ENCODE measurements at regions not wholly inside any gene's neighbourhood (a gene's known extent, or its start where the extent isn't known, plus 50 kb on each side); places are given as distances from the start of the nearest gene placed in this dataset.

DNA sequence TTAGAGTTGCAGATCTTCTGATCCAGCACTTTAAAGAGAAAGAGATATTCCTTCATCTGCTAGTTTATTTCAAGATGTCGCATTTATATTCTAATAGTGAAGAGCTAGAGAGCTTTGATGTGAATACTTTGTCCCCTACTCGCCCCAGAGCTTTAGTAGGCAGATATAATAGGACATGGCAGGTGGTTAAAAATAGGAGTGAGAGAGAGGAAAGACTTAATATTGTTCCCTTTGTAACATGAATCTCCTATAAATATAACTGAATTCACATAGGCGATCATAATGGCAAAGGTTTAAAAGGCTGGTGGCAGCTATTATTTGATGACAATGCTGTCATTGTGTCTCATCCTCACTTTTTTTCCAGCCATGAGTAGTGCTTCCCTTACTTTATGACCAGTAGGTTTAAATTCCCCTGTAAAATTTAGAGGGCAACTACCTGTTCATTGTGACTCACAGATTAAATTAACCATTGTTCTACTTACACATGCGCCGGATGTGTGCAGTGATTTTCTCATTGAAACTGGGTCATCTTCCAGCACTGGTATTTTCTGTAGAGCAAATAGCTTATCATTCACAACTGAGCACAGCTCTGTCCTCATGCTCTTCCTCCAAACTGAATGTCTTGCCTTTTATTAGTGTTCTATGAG, 906.7 kb upstream of the CELF2 start:
- Histone ChIP-seq H3K4me1 (ENCODE audit: control insufficient read depth, insufficient read depth, low read length) (no peaks in the 10 kb centered on the region), H3K27ac (ENCODE audit: low read length) (no peak overlapping the region), H3K9me3 (ENCODE audit: control insufficient read depth, low read length) (no peaks in the 10 kb centered on the region), H3K27me3 (ENCODE audit: control insufficient read depth, insufficient read depth) (no peaks in the 10 kb centered on the region), H3K4me3 (ENCODE audit: low read length) (no peak overlapping the region)
- intact Hi-C loops (cut with DNase I) = no loop called here
- WGBS = 65% methylated on average over 5 of the region's 5 CpGs
- no peak for ATAC-seq
- DNase-seq = no peak

DNA sequence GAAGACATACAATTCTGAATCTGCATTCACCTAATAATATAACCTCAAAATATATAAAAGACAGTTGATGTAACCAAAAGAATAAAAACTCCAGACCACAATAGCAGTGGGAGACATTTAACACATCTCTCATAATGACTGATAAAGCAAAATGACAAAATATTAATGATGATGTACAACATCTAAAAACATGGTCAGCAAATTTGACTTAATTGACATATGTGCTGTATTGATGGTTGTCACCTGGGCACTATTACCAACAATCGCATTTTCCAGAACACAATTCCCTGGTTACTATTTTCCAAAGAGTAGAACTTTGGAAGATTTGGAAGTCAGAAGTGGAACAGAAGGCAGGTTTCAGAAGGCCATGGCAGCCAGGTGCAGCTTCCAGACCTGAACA, 899.5 kb upstream of the CELF2 start:
- no peak overlapping the region for H3K4me3 ChIP-seq (ENCODE audit: low read length)
- WGBS = 94% methylated on average over 1 of the region's 1 CpG

DNA sequence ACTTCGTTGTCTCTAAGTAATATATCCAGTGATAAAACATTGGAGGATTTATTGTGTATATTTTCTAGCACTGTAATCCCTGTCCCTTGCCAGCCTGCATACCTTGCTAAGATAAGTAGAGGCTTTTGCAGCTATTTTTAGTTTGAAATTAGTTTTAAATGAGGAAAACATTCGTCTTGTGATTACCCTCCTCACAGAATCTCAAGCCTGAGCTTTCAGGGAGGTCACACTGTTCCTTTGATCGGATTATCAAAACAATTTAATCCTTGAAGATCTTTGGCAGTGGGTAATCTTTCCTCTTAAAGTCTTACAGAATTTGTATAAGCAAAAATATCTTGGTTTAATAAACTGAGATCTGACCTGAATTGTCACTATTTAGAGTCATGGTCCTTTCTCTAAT, 897.0 kb upstream of the CELF2 start:
- ATAC-seq (no peak), DNase-seq (no peak)
- no peak overlapping the region for H3K27ac ChIP-seq (ENCODE audit: low read length)

More for the DNA sequence above, 899.5 kb upstream of the CELF2 start:
- DNase-seq = no peak
- no peak for ATAC-seq
- Histone ChIP-seq H3K9me3 (ENCODE audit: control insufficient read depth, low read length) (no peaks in the 10 kb centered on the region), H3K4me1 (ENCODE audit: control insufficient read depth, insufficient read depth, low read length) (no peaks in the 10 kb centered on the region), H3K27ac (ENCODE audit: low read length) (no peak overlapping the region), H3K27me3 (ENCODE audit: control insufficient read depth, insufficient read depth) (no peaks in the 10 kb centered on the region)
- intact Hi-C loops (cut with DNase I) = no loop called here

DNA sequence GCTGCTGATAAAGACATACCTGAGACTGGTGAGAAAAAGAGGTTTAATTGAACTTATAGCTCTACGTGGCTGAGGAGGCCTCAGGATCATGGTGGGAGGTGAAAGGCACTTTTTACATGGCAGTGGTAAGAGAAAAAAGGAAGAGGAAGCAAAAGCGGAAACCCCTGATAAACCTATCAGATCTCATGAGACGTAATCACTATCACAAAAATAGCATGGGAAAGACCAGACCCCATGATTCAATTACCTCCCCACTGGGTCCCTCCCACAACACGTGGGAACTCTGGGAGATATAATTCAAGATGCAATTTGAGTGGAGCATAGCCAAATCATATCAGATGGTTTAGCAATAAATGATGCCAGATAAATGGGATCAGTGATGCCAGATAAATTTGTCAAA, 892.0 kb upstream of the CELF2 start:
- no peaks in the 10 kb centered on the region for H3K27me3 ChIP-seq (ENCODE audit: control insufficient read depth, insufficient read depth)
- H3K27ac ChIP-seq (ENCODE audit: low read length) = no peak overlapping the region
- no peak for ATAC-seq
- no peaks in the 10 kb centered on the region for H3K4me1 ChIP-seq (ENCODE audit: control insufficient read depth, insufficient read depth, low read length)
- no peak overlapping the region for H3K4me3 ChIP-seq (ENCODE audit: low read length)
- WGBS = 57% methylated on average over 4 of the region's 4 CpGs
- intact Hi-C loops (cut with DNase I) = no loop called here
- DNase-seq = no peak
- no peaks in the 10 kb centered on the region for H3K9me3 ChIP-seq (ENCODE audit: control insufficient read depth, low read length)

More for the DNA sequence above, 897.0 kb upstream of the CELF2 start:
- H3K4me1 ChIP-seq (ENCODE audit: control insufficient read depth, insufficient read depth, low read length) = no peaks in the 10 kb centered on the region
- intact Hi-C loops (cut with DNase I) = no loop called here
- H3K27me3 ChIP-seq (ENCODE audit: control insufficient read depth, insufficient read depth) = no peaks in the 10 kb centered on the region
- H3K4me3 ChIP-seq (ENCODE audit: low read length) = no peak overlapping the region
- 33% methylated on average over 3 of the region's 3 CpGs for WGBS
- H3K9me3 ChIP-seq (ENCODE audit: control insufficient read depth, low read length) = no peaks in the 10 kb centered on the region

DNA sequence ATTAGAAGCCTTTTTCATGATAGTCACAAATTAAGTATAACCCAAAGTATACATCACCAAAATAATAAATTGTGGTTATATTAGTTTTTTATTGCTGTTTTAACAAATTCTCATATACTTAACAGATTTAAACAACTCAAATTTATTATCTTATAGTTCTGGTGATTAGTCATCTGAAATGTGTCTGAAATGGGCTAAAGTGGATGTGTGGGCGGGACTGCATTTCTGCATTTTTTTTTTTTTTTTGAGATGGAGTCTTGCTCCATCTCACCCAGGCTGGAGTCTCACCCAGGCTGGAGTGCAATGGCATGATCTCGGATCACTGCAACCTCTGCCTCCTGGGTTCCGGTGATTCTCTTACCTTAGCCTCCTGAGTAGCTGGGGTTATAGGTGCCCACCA, 891.5 kb upstream of the CELF2 start:
- no peak overlapping the region for H3K4me3 ChIP-seq (ENCODE audit: low read length)
- H3K4me1 ChIP-seq (ENCODE audit: control insufficient read depth, insufficient read depth, low read length) = no peaks in the 10 kb centered on the region
- ATAC-seq (no peak), DNase-seq (no peak)
- H3K27me3 ChIP-seq (ENCODE audit: control insufficient read depth, insufficient read depth) = no peaks in the 10 kb centered on the region
- WGBS = 95% methylated on average over 3 of the region's 3 CpGs
- H3K27ac ChIP-seq (ENCODE audit: low read length) = no peak overlapping the region
- H3K9me3 ChIP-seq (ENCODE audit: control insufficient read depth, low read length) = no peaks in the 10 kb centered on the region
- intact Hi-C loops (cut with DNase I) = no loop called here

DNA sequence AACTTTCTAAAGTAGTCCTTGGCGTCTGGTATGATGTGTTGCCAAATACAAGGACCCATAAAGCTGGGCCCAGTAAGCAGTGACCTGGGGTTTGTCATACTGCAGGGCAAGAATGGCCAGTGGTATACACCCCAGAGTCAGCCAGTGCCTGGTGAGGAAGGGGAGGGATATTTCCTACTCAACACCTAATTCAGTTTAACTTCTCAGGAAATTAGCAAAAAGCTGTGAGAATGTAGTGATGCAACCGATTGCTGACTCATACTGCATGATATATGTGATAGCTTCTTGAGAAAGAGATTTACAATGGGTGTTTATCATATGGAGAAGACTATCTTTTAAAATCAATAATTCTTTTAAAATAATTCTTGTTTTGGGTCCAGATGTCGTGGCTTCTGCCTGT, 889.3 kb upstream of the CELF2 start:
- H3K27me3 ChIP-seq (ENCODE audit: control insufficient read depth, insufficient read depth) = no peaks in the 10 kb centered on the region
- no peak for ATAC-seq
- 85% methylated on average over 3 of the region's 3 CpGs for WGBS

DNA sequence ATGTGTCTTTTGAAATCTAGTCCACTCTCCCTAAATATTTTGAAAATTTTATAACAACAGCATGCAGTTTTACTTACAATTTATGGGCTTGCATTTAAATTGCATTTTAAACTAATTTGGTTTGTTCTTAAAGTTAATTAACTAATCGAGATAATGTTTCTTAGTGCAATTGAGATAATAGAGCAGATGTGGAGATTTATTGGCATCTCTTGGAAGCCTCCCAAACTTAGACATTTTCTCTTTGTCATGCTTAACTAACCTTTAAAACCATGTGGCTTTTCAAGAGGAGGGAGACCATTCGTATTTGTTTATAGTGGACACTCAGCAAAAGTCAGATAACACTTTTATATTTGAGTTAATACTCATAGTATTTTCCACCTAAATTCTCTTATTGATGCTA, 887.0 kb upstream of the CELF2 start:
- intact Hi-C loops (cut with DNase I) = no loop called here
- DNase-seq = no peak
- ATAC-seq = no peak
- 69% methylated on average over 2 of the region's 2 CpGs for WGBS
- H3K27me3 ChIP-seq (ENCODE audit: control insufficient read depth, insufficient read depth) = no peaks in the 10 kb centered on the region
- H3K4me3 ChIP-seq (ENCODE audit: low read length) = no peak overlapping the region
- H3K9me3 ChIP-seq (ENCODE audit: control insufficient read depth, low read length) = no peaks in the 10 kb centered on the region
- no peaks in the 10 kb centered on the region for H3K4me1 ChIP-seq (ENCODE audit: control insufficient read depth, insufficient read depth, low read length)
- H3K27ac ChIP-seq (ENCODE audit: low read length) = no peak overlapping the region

More for the DNA sequence above, 889.3 kb upstream of the CELF2 start:
- no peak overlapping the region for H3K4me3 ChIP-seq (ENCODE audit: low read length)
- intact Hi-C loops (cut with DNase I) = no loop called here
- no peaks in the 10 kb centered on the region for H3K4me1 ChIP-seq (ENCODE audit: control insufficient read depth, insufficient read depth, low read length)
- H3K27ac ChIP-seq (ENCODE audit: low read length) = no peak overlapping the region
- no peak for DNase-seq
- no peaks in the 10 kb centered on the region for H3K9me3 ChIP-seq (ENCODE audit: control insufficient read depth, low read length)

DNA sequence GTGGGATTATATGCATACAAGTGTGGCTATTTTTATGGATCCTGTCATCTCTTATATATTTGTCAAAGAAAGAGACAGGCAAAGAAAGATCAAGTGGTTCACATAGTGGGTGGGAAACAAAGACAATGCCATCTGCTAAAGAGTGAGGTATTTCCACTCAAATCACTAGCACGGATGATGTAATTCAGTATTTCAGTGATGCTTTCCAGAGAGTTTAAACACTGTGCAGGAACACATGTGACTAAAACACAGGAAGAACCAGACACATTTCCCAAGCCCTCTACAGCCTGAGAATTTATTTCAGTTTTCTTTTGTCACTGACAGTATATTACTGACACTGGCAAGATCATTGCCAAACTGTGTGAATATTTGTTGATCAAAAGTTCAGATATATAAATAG, 885.7 kb upstream of the CELF2 start:
- ATAC-seq = no peak
- Histone ChIP-seq H3K27ac (ENCODE audit: low read length) (no peak overlapping the region), H3K9me3 (ENCODE audit: control insufficient read depth, low read length) (no peaks in the 10 kb centered on the region), H3K4me3 (ENCODE audit: low read length) (no peak overlapping the region), H3K4me1 (ENCODE audit: control insufficient read depth, insufficient read depth, low read length) (no peaks in the 10 kb centered on the region), H3K27me3 (ENCODE audit: control insufficient read depth, insufficient read depth) (no peaks in the 10 kb centered on the region)
- intact Hi-C loops (cut with DNase I) = no loop called here
- 37% methylated on average over 1 of the region's 1 CpG for WGBS
- no peak for DNase-seq

DNA sequence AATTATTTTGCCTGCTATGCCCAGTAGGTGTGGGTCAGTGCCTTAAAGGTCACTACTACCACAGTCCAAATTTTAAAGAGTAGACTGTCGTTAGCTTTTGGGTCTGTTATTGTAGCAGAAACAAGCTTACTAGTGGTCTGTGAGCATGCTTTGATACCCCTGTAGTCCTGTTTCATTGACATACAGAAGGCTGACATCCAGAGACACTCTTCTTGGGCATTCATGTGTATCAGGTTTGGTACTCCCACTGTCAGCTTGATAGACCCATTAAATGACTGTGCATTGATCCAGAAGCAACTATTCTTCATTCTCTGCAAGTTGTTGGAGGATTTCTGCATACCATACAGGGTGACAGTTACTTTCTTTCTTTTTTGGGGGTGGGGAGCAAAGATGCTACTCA, 884.4 kb upstream of the CELF2 start:
- WGBS = 82% methylated on average over 1 of the region's 1 CpG
- no peaks in the 10 kb centered on the region for H3K9me3 ChIP-seq (ENCODE audit: control insufficient read depth, low read length)
- no peaks in the 10 kb centered on the region for H3K27me3 ChIP-seq (ENCODE audit: control insufficient read depth, insufficient read depth)
- H3K4me1 ChIP-seq (ENCODE audit: control insufficient read depth, insufficient read depth, low read length) = no peaks in the 10 kb centered on the region
- H3K4me3 ChIP-seq (ENCODE audit: low read length) = no peak overlapping the region
- no peak overlapping the region for H3K27ac ChIP-seq (ENCODE audit: low read length)
- intact Hi-C loops (cut with DNase I) = no loop called here
- DNase-seq (no peak), ATAC-seq (no peak)

DNA sequence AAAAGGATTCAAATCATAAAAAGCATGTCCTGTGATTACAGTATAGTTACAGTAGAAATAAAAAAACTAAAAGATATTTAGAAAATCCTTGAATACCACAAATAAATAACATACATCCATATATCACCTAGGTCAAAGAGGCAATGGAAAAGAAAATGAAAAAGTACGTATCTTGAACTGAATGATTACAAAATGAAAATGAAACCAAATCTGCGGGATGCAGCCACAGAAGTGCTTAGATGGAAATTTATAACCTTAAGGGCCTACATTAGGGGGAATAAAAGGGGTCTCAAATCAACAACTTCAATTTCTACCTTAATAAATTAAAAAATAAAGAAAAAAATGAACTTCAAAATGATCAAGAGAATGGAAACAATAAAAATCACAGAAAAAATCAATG, 879.0 kb upstream of the CELF2 start:
- Histone ChIP-seq H3K27me3 (ENCODE audit: control insufficient read depth, insufficient read depth) (no peaks in the 10 kb centered on the region), H3K4me1 (ENCODE audit: control insufficient read depth, insufficient read depth, low read length) (no peaks in the 10 kb centered on the region), H3K27ac (ENCODE audit: low read length) (no peak overlapping the region), H3K4me3 (ENCODE audit: low read length) (peak overlapping the region; percentile 20), H3K9me3 (ENCODE audit: control insufficient read depth, low read length) (no peaks in the 10 kb centered on the region)
- intact Hi-C loops (cut with DNase I) = no loop called here
- 57% methylated on average over 2 of the region's 2 CpGs for WGBS
- DNase-seq = no peak
- no peak for ATAC-seq

DNA sequence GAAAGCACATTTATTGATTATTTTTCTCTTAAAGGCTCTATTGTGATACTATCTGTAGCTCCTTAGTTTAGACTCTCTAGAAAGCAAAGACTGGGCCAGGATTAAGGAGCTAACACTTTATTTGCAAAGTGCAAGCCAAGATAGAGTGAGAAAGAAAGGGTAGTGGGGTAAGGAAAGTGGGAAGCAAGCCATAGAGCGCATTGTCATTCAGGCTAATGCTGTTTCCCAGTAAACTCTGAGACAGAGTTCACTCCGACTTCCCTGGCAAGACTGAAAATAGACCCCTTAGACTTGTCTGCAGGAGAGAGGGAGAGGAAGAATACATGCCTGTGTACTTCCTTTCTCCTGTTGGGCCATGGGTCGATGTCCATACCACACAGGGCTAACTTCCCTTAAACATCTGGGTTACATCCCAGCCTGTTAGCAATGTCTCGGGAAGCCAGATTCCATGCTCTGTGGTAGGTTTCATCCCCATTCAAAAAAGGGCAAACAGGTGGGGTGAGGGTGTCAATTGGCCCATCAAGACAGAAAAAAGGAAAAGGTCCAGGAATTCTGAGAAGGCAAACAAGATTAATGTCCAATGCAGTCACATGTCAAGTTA, 875.8 kb upstream of the CELF2 start:
- no peak overlapping the region for H3K4me3 ChIP-seq (ENCODE audit: low read length)
- no peak overlapping the region for H3K27ac ChIP-seq (ENCODE audit: low read length)
- 79% methylated on average over 4 of the region's 4 CpGs for WGBS
- DNase-seq (no peak), ATAC-seq (no peak)
- no peaks in the 10 kb centered on the region for H3K9me3 ChIP-seq (ENCODE audit: control insufficient read depth, low read length)
- no peaks in the 10 kb centered on the region for H3K27me3 ChIP-seq (ENCODE audit: control insufficient read depth, insufficient read depth)
- intact Hi-C loops (cut with DNase I) = no loop called here
- no peaks in the 10 kb centered on the region for H3K4me1 ChIP-seq (ENCODE audit: control insufficient read depth, insufficient read depth, low read length)

DNA sequence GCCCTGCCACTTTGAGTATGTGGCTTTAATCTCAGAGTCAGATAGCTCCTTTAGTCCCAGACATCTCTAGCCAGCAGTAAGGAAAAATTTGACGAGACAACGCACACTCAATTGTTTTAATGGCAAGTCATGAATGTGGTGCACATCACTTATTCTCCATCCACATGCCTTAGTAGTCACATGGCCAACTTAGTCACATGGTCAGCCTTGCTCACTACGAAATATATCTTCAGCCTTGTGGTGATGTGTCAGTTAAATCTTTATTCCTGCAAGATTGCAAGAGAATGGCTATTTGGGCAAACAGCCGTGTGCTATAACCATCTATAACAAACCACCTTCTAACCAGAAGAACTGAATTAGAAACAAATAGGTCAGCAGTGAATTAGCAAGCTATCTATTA, 871.1 kb upstream of the CELF2 start:
- Histone ChIP-seq H3K4me1 (ENCODE audit: control insufficient read depth, insufficient read depth, low read length) (no peaks in the 10 kb centered on the region), H3K4me3 (ENCODE audit: low read length) (no peak overlapping the region), H3K27ac (ENCODE audit: low read length) (no peak overlapping the region), H3K27me3 (ENCODE audit: control insufficient read depth, insufficient read depth) (no peaks in the 10 kb centered on the region), H3K9me3 (ENCODE audit: control insufficient read depth, low read length) (no peaks in the 10 kb centered on the region)
- WGBS = 87% methylated on average over 4 of the region's 4 CpGs
- DNase-seq = no peak
- intact Hi-C loops (cut with DNase I) = no loop called here
- ATAC-seq = no peak

All from right cardiac atrium (tissue), 5 donors.